Heart right ventricle (tissue), 16 donors: ENCODE measurements at regions not wholly inside any gene's neighbourhood (a gene's known extent, or its start where the extent isn't known, plus 50 kb on each side); places are given as distances from the start of the nearest gene placed in this dataset.

Experiments used
- ATAC-seq, 8 donors: fragments of 200-7000 bp; cut with Tn5 transposase; one replicate each; pipeline ENCODE4 v1.9.1; 2020; ENCODE audit warnings: mild to moderate bottlenecking in 8 of 8, moderate library complexity in 8 of 8, moderate number of reproducible peaks in 1 of 8
- DNase-seq, 2 donors: peaks; one replicate each; pipeline ENCODE4 v3.0.0-alpha.2; 2020
- H3K27ac ChIP-seq, 10 donors: fragments of 200-600 bp; sonication (generic) in 2 of 10; one replicate each; pipeline versions ENCODE4 v1.5.0 to v1.8.0; 2020 to 2022; ENCODE audit warnings: mild to moderate bottlenecking in 3 of 10
- H3K27me3 ChIP-seq, 7 donors: fragments of 200-600 bp; one replicate each; pipeline ENCODE4 v1.8.0; 2021 to 2022; ENCODE audit warnings: mild to moderate bottlenecking in 2 of 7
- H3K36me3 ChIP-seq, 9 donors: fragments of 200-600 bp; sonication (generic) in 1 of 9; one replicate each; pipeline versions ENCODE4 v1.5.0 to v1.8.0; 2020 to 2022; ENCODE audit warnings: mild to moderate bottlenecking in 2 of 9
- H3K4me1 ChIP-seq, 9 donors: fragments of 200-600 bp; sonication (generic) in 1 of 9; one replicate each; pipeline versions ENCODE4 v1.5.0 to v1.8.0; 2020 to 2022; ENCODE audit warnings: mild to moderate bottlenecking in 4 of 9
- H3K4me3 ChIP-seq, 10 donors: fragments of 200-600 bp; sonication (generic) in 2 of 10; one replicate each; pipeline versions ENCODE4 v1.5.0 to v1.8.0; 2020 to 2022; ENCODE audit warnings: mild to moderate bottlenecking in 7 of 10, moderate library complexity in 2 of 10
- H3K9me3 ChIP-seq, 11 donors: fragments of 200-600 bp in 10 of 11; sonication (generic) in 2 of 11; one replicate each; pipeline versions ENCODE4 v1.5.0 to v1.8.0; 2013 to 2022; ENCODE audit warnings: mild to moderate bottlenecking in 2 of 11, control low read depth in 1 of 11, moderate library complexity in 1 of 11
- CTCF ChIP-seq, 9 donors: fragments of 200-600 bp; sonication (generic) in 2 of 9; IDR thresholded peaks; one replicate each; pipeline versions ENCODE4 v1.5.0 to v1.8.0; 2021 to 2022; ENCODE audit warnings: antibody characterized with exemption in 9 of 9, mild to moderate bottlenecking in 5 of 9, moderate library complexity in 1 of 9
- WGBS, 2 donors: extraction: QIAGEN DNeasy Blood & Tissue Kit; methylation state at CpG; one replicate each; pipeline ENCODE4 v1.1.7; 2013; ENCODE audit warnings: inconsistent platforms in 1 of 2; 5-methylcytosine and 5-hydroxymethylcytosine counted together
- intact Hi-C, 10 donors: fragments of 100-400 bp; cut with DNase I; formaldehyde crosslinking; loops; one replicate each; pipeline versions ENCODE4 v1.11.1 to v1.14.2; 2022
- donor health status: Arrhythmogenic right ventricular cardiomyopathy.
- donor health status: ischemic (EF 13 %, LVEDD 7.1; RV severe dilation, severe dysfunction).
- donor health status: healthy with polysubstance abuse.
- donor health status: DM: no; HTN: yes; CAD: no.
- donor health status: DM: no; HTN: no; CAD: no.
- donor health status: ischemic (EF 25% LVEDD 6.9; RV normal size, moderate dysfunction).
- donor health status: ischemic (EF 25% LVEDD 5.7; RV mildly dilated, moderate dysfunction).
- donor health status: healthy.
- donor health status: DM: yes; HTN: yes; CAD: no.
- donor health status: Ischemic cardiomyopathy.
- donor health status: ischemic (EF 35%, LVEDD 5.7; RV mildly dilated, moderate dysfunction).
- donor health status: nonischemic (EF 11% LVEDD 7.7; RV severe dilation, severe dysfunction).
- donor health status: DM: yes; HTN: yes; CAD: no.
- donor health status: PGD.
- donor health status: ischemic (EF 29% LVEDD 5.4; RV normal size, mild dysfunction).
- donor health status: nonischemic (EF 23%, LVEDD 6.1; RV moderate dilation, normal function).

- no peak for ATAC-seq
- no peak overlapping the region for H3K27ac ChIP-seq
- TF ChIP-seq CTCF (IDR thresholded peaks at IDR 0.05), result no peak
- no peak overlapping the region for H3K4me3 ChIP-seq
- no peaks in the 10 kb centered on the region for H3K9me3 ChIP-seq
- DNase-seq, result no peak
- intact Hi-C loops, result no loop called here
- no peaks in the 10 kb centered on the region for H3K36me3 ChIP-seq
- WGBS, 2 donors, result 78 to 87% methylated on average over 5 of the region's 5 CpGs
- no peaks in the 10 kb centered on the region for H3K4me1 ChIP-seq
- no peaks in the 10 kb centered on the region for H3K27me3 ChIP-seq
These were observed 414.7 kb upstream of the SGCD start for GRCh38 chr5:155912291-155912690.

GRCh38 chr5:155914766-155915165, 412.2 kb upstream of the SGCD start:
- Histone ChIP-seq H3K9me3 (no peaks in the 10 kb centered on the region), H3K27ac (no peak overlapping the region), H3K4me1 (peaks cover 0 to 16% (median 7%) of the 10 kb centered on the region in 9 donors), H3K27me3 (no peaks in the 10 kb centered on the region), H3K4me3 (no peak overlapping the region), H3K36me3 (no peaks in the 10 kb centered on the region)
- ATAC-seq, result no peak
- no peak for TF ChIP-seq CTCF (IDR thresholded peaks at IDR 0.05)
- intact Hi-C loops, result no loop called here
- no peak for DNase-seq

- ATAC-seq (no peak), DNase-seq (no peak)
- Histone ChIP-seq H3K27ac (no peak overlapping the region), H3K4me3 (no peak overlapping the region), H3K27me3 (no peaks in the 10 kb centered on the region), H3K36me3 (no peaks in the 10 kb centered on the region), H3K9me3 (no peaks in the 10 kb centered on the region), H3K4me1 (peaks cover 0 to 21% (median 9%) of the 10 kb centered on the region in 9 donors)
- TF ChIP-seq CTCF (IDR thresholded peaks at IDR 0.05), result no peak
- 58 to 59% methylated on average over 3 of the region's 3 CpGs for WGBS, 2 donors
- intact Hi-C loops, result no loop called here
These were observed 411.4 kb upstream of the SGCD start for GRCh38 chr5:155915601-155916000.

- no peak overlapping the region for H3K4me3 ChIP-seq
- H3K9me3 ChIP-seq, result no peaks in the 10 kb centered on the region
- intact Hi-C loops, result no loop called here
- DNase-seq (no peak), ATAC-seq (peak in 4 of 8 donors; percentile 17 to 62 (median 51))
- no peaks in the 10 kb centered on the region for H3K27me3 ChIP-seq
- peaks cover 0 to 22% (median 9%) of the 10 kb centered on the region in 9 donors for H3K4me1 ChIP-seq
- H3K36me3 ChIP-seq, result no peaks in the 10 kb centered on the region
- WGBS, 2 donors, result 47 to 57% methylated on average over 2 of the region's 2 CpGs
- peak overlapping the region in 1 of 10 donors; percentile 32 for H3K27ac ChIP-seq
- TF ChIP-seq CTCF (IDR thresholded peaks at IDR 0.05), result no peak
These were observed 407.8 kb upstream of the SGCD start for GRCh38 chr5:155919126-155919525.

- Histone ChIP-seq H3K27ac (no peak overlapping the region), H3K4me3 (no peak overlapping the region), H3K27me3 (no peaks in the 10 kb centered on the region), H3K9me3 (no peaks in the 10 kb centered on the region), H3K36me3 (no peaks in the 10 kb centered on the region), H3K4me1 (peaks cover 0 to 22% (median 9%) of the 10 kb centered on the region in 9 donors)
- no peak for TF ChIP-seq CTCF (IDR thresholded peaks at IDR 0.05)
- intact Hi-C loops, result no loop called here
- no peak for DNase-seq
- ATAC-seq, result no peak
- WGBS, 2 donors, result 91 to 93% methylated on average over 2 of the region's 2 CpGs
These were observed 407.2 kb upstream of the SGCD start for GRCh38 chr5:155919725-155920124.
